HG03565 (cell line): ENCODE measurements at regions not wholly inside any gene's neighbourhood (a gene's known extent, or its start where the extent isn't known, plus 50 kb on each side); places are given as distances from the start of the nearest gene placed in this dataset.

Experiments
- ATAC-seq: cut with Tn5 transposase; IDR thresholded peaks from one replicate; pipeline ENCODE4 v1.9.1; 2021; ENCODE audit warnings: mild to moderate bottlenecking, moderate library complexity; ENCODE audit not compliant: unreplicated experiment

DNA sequence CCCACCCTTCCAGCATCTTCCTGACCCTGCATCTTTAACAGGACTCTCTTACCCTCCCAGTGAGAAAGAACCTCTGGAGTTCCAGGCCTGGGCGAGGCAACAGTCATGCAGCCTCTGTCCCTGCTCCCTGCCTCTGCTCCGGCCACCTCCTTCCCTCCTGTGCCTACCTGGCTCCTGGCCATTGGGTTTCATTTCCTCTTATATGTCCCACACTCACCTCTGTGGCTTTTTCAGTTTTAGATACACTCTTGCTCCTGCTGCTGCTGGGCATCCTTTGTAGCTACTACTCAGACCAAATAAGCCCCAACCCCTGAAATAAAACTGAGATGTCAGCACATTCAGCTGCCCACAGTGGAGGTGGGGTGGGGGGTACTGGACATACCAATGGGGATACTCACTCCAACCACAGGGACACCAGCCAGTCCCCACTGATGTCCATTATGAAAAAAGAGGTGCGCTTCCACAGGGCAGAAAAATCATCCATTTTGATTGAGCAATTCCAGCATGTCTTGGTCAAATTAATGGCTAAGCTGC, 99.1 kb upstream of the NRXN3 start:
- no peak for ATAC-seq

- ATAC-seq: no peak
These were observed 97.1 kb upstream of the NRXN3 start for GRCh38 chr14:78073028-78073427.

- ATAC-seq: no peak
These were observed 95.6 kb upstream of the NRXN3 start for GRCh38 chr14:78074561-78074960.

DNA sequence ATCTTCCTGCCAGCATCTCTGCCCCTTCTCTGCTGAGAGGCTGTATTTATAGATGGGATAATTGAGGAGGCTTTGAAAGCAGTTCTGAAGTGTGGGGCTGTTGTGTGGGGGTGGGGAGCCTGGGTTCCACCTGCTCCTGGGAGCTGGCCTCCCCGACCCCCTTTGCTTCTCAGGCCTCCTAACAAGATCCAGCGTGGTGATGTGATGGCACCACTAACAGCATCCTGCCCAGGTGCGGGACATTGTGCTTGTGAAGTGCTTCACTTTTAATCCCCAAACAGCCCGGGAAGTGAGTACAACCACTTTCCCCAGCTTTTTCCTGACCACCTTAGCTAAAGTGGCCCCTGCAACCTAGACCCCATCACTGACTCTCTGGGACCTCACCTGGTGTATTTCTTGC, 95.1 kb upstream of the NRXN3 start:
- no peak for ATAC-seq

DNA sequence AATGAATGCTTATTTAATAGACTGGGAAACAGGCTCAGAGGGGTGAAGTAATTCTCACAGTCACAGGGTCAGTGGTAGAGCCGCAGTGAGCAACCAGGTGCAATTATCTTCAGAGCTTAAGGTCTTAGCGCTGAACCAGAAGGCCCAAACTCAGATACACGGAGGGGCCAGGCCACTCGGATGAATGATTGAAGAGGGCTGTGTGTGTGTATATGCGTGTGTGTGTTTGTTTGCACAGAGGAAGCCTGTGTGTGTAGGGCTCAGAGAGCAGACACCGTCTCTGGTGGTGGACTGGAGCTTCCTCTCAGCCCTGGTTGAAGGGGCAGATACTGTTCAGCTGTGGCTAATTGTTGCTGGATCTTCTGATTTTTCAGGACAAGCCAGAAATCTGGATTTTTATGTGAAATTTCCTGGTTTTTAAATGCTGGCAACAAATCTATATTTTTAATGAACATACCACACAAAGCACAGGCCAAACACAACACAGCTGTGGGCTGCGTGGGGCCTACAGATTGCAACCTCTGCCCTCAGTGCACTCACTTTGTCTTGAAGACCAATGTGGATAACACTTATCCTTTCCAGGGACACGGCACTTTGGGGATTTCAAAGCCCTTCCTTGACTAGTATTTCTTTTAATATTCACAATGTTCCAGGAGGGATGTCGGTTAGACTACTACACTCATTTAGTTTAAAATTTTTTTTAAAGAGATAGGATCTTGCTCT, 94.5 kb upstream of the NRXN3 start:
- no peak for ATAC-seq

- ATAC-seq: no peak
These were observed 88.9 kb upstream of the NRXN3 start for GRCh38 chr14:78081245-78081644.

- no peak for ATAC-seq
These were observed 86.3 kb upstream of the NRXN3 start for GRCh38 chr14:78083837-78084236.

GRCh38 chr14:78086342-78086741, 83.8 kb upstream of the NRXN3 start:
- ATAC-seq: no peak

GRCh38 chr14:78088916-78089315, 81.3 kb upstream of the NRXN3 start:
- ATAC-seq: no peak

DNA sequence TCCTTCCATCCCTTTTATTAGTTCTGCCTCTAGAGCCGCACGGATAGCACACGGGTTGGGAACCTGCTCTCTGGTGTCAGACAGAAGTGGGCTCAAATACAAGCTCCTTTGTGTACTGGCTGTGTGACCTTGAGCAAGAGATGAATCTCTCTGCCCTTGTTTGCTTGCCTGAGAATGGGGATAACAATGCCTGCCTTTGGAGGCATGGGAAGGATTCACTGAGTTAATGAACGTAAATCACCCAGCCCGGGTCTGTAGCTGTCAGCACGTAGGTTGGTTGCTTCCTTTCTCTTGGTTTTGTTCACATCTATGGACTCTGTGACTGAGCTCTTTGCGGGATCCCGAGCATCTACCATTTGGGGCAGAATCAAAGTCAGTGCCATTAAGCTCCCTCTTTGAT, 79.3 kb upstream of the NRXN3 start:
- no peak for ATAC-seq

DNA sequence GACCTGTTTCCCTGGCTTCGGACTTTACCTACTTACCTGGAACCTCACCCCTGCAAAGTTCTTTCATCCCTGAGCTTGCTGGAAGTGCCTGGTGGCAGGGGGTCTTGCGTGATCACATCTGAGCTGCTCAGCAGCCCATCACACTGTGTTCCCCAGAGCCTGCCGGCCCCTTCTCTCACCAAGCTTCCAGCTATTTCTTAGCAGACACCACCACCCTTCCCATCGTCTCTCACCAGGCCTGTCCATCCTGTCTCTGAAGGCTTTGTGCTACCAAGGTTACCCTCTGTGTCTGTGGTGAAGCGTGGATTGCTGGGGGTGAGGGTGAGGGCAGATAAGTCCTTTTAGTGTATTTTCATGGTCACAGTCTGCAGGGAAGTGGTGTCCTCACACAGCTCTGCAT, 78.8 kb upstream of the NRXN3 start:
- no peak for ATAC-seq

DNA sequence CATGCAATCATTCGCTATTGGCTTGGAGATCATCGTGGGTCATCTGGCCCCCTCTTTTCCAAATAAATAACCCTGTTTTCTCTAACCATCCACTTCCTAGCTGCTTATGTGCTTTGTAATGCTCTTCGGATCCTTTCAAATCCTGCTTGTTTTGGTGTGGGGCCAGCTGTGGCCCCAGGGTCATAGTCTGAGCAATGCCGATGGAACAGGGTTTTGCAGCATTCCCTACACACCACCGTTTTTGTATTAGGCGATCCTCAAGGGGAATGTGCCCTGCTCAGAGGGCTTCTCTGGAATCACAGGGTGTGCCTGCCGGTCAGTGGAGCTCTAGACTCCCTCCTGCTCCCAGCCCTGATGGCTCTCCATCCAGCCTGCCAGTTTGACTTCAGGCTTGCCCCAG, 78.1 kb upstream of the NRXN3 start:
- ATAC-seq: no peak

GRCh38 chr14:78103271-78103670, 66.9 kb upstream of the NRXN3 start:
- no peak for ATAC-seq

DNA sequence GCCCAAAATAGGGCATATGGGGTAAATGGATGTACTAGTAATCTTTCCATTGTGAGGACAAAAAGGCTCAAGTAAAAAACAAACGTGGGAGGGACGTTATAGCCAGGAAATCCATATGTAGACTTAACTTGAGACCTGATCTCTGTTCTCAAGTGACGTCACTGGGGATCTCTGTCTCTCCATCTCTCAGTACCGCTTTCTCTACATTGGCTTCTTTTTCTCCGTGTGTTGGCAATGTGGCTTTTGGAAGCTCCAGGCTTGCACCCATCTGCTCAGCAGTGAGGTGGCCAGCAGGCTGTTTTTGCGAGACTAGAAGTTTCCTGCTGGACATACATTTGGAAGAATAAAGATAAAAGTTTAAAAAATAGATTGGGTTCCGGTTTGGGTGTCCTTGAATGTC, 66.0 kb upstream of the NRXN3 start:
- no peak for ATAC-seq

DNA sequence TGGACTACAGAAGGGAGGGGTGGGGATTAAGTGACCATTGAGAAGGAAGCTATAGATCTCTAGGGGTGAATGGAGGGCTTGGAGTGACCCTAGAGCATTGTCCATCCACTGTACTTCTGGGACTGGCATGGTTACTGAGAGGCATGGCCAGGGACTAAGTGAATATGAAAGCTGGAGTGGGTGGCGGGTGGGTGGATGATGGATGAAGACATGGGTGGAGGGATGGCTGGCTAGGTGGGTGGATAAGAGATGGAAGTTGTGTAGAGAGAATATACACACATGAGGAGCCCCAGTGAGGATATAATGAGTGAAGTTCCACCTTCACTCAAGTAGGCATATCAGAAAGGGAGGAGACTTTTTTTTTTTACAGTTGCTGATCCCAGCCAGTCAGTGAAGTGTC, 65.5 kb upstream of the NRXN3 start:
- ATAC-seq: no peak

DNA sequence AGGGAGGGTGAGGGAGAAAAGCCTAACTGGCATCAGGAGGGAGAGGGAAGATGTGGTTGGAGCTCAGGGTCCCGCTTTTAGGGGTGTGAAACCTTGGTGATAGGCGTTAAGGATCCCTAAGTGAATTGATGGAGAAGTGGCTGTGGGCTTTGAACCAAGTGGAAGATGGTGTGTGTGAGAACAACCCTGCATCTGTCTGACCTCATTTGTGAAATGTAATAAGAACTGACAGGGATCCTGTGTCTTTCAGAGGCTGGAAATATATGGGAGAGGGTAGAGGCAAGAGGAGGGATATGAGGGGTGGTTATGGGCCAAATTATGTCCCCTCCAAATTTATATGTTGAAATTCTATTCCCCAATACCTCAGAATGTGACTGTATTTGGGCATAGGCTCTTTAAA, 63.8 kb upstream of the NRXN3 start:
- no peak for ATAC-seq

DNA sequence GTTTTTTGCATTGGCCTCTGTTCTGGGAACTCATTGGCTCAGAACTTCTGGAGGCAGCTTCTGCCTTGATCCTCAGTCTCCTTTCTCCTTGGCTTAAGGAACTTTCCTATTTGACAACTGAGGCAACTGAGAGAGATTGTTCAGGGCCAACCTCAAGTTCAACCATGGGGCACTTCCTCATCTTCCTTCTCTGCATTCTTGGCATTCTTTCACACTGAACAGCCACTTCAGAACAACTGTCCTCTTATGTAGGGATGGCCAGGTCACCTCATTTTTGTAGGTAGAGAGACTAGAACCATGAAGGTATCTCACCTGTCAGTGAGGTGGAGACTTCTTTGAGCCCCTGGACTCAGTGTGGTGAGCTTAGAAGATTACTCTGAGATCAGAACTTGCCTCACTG, 63.0 kb upstream of the NRXN3 start:
- ATAC-seq: no peak

GRCh38 chr14:78119440-78119839, 50.7 kb upstream of the NRXN3 start:
- ATAC-seq: no peak
